Dermis microvascular lymphatic vessel endothelial cell (primary cell): ENCODE measurements at regions not wholly inside any gene's neighbourhood (a gene's known extent, or its start where the extent isn't known, plus 50 kb on each side); places are given as distances from the start of the nearest gene placed in this dataset.

ENCODE experiments used
- DNase-seq, 2 donors: peaks; one replicate each; pipeline versions ENCODE4 v3.0.0 to v3.0.0-alpha.2; 2010; ENCODE audit warnings: low read depth in 2 of 2

DNA sequence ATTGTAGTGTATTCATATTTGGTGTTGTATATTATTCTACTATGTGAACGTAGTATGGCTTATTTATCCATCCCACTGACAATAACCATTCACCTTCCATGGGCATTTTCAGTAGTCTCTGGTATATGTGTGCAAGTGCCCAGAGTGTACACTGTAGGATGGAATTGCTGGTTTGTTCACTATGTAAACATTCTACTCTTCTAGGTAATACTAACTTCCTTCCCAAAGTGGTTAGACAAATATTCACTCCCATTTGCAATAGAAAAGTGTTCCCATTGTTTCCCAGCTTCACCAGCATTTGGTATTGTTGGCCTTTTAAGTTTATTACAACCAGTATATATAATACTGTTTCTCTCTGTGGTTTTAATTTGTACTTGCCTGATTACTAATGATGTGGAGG is 153.7 kb downstream of the C7orf25 start:
- no peak for DNase-seq

DNA sequence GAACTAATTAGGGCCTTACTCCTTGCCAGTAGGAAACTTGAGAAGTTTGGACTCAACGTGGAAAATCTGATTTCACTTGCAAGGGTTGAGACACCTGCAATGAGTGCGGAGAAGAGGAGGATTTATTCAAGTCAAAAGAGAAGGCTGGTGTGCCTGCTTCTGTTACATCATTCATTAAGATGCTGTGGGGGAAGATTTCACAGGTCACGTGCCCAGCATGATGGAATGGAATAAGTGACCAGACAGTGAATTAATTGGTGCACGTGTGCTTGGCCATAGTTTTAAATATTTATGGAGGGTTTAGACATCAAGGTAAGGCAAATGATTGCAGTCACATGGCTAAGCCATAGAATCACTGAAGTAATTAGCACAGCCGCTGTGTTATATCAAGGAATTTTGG is 155.0 kb downstream of the C7orf25 start:
- no peak for DNase-seq

DNA sequence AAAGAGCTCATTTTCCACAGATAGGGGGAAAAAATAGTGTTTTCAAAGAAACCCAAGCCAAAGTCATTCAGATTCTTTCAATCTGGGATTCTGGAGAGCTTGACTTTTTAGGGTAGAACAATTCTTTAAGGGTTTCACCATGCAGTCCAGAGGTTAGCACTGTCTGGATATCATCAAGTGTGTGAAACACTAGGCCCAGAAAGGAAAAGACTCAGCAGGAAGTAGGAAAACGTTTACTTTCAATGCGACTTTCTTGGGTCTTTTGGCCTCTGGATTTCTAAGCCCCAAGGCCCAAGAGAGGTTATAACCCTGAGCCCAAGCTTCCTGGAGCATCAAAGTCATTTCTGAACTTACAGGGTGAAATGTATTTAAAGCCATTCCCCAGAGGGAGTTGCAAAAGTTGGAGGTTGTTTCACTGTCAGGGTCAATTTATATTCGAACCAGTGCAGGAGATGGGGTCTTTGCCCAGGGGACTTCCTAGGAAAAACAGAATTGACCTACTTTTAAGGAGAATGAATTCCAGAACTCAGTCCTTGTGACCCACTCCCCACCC is 158.0 kb downstream of the C7orf25 start:
- no peak for DNase-seq

DNA sequence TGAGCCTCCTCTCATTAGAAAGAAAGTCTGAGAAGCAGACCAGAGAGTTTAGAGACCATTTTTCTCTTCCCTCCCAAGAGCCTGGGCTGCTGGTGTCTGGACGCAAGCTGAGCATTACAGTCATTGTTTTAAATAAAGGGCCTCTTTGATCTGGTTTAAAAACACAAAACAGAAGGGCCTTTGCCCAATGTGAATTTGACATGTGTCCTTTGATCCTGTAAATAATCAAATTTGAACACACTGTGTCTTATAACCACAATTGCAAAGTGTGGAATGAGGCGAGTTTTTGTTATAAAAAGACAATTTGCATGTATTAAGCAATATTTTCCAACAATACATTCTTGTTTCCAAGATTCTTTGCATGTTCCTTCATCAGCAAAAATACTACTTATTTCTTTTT is 158.5 kb downstream of the C7orf25 start:
- DNase-seq, result no peak

DNA sequence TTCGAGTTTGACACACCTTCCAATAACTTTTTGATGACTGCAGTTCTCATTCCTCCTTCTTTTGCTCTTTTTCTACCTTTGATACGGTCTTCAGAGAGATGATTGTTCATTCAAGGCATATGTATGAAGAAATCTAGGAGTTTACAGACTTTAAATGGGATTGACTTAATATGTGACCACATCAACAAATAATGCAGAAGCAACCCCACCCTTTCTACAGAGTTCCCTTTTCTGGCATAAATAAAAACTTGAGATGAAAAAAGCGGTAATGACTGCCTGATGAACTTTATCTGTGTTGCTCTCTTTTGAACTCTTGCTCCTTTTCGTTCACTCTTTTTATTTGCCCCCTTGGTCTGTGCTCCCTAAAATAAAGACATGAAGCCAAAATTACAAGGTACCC is 161.7 kb downstream of the C7orf25 start:
- no peak for DNase-seq

DNA sequence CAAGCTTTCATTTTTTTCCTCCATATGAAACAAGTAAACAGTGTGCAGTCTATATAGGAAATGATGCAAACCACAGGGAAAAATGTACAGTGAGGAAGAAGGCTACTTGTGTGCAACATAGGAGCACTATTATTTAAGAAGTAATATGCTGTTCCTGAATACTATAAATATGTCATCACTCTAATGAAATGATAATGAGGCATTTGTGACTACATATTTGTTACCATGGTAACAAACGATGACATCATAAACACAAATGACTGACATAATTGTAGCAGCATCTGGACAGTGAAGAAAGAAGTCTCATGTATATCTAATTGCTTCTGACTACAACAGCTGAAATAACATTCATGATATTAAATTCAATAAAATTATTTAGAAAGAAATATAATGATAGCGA is 164.8 kb downstream of the C7orf25 start:
- no peak for DNase-seq

DNA sequence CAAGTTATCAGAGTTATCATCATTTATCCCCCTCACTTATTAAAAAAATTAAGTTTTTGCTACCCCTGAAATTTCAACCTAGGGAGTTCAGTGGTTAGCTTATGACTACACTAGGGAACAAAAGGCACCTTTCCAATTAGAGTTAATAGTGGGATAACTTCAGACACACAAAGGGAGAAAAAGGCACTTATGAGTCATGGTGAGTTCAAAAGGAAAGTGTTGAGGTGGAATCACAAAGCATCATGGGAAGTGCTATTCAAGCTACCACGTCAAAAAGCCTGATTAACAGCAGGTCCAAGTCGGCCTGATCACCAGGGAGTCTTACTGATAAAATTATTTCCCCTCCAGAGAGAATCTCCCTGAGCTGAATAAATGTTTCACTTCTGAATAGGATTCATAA is 165.7 kb downstream of the C7orf25 start:
- no peak for DNase-seq

DNA sequence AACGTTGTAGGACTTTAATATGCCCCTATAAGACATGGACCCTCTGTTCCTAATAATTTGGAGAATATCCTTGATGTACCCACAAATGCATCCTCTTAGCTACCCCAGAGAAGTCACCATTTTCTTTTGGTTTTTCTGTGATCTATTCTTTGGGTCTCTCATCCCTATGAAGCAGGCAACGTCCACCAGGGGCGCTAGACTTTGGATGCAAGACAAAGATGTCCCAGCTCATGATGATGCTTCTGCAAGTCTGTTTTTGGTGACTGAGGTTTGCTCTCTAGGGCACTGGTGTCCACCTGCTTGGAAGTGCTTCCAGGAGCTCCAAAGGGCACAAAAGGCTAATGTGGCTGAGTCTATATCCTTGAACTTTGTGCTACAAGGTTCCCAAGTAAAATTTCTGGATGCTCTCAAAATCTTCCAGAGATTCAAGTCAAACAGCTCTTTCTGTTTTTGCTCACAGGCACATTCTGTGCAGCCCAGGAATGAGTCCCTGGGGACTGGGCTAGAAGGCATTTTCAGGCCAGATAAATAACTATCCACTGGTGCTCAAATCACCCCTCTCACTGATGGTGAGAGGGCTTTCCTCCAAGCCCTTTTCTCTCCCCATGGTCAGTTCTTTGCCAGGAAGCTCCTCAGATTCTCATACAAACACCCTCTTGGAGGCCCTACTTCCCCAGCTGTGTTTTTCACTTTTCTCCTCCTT is 166.4 kb downstream of the C7orf25 start:
- DNase-seq, result no peak

DNA sequence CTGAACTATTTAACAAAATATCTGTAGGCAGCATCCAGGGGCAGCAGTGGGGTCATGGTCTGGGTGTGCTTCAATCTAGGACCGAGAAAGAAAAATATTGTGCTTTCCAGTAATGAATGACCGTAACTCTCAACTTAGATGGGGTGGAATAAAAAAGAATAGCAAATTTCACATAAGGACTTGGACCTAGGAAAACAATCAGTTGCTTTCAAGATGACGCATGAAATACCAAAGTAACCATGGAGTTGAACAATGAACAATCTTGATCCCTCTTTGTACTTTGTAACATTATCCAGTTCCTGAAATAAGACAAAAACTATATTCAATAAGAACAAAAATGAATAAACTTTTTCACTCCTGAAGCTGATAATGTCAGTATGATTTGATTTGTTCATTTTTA is 167.1 kb downstream of the C7orf25 start:
- no peak for DNase-seq

DNA sequence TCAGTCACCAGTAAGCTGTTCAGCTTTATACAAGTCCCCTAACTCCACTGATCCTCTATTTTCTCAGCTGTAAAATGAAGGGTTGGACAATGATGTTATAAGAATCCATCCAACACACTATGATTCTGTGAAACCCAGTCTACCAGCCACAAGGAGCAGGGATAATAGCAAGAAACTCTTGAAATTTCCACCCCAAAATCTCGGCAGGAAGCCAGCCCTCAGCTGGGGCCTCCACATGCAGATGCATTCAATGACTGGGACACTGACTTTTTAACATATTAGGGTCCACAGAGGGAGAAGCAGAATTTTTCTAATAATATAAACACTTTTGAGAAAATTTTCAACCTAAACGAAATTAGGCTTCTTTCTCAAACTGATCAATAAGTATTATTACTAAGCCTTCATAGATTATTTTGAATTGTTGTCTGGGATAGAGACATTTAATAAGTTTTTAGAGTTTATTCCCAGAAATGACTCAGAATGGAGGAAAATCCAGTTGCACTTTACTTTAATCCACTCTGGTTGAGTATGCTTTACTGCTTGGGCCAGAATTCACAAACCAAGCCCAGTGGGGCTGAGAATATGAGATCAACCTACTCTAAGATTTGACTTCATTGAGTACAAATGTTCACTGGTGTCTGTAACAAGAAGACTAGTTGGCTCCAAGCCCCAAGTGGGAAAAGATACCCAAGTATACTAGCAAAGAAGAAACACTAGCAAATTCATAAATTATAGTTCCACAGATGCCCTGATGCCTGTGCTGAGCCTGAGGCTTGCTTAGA is 168.6 kb downstream of the C7orf25 start:
- no peak for DNase-seq

DNA sequence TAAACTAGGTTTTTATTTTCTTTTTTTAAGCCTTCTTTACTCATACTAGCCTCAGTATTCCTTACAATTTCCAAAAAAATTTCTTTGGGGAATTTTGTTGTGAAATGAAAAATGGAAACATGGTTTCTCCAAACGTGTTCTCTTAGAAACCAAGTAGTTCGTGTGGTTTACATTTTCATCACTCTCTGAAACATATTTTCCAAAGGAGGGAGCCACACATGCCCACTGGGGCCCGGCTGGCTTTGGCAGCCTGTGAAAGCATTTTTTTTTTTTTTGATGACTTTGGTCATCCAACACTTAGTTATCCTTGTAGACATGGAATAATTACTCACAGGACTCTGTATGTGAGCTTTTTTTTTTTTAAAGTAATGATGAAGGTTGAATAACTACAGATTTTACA is 169.6 kb downstream of the C7orf25 start:
- no peak for DNase-seq

DNA sequence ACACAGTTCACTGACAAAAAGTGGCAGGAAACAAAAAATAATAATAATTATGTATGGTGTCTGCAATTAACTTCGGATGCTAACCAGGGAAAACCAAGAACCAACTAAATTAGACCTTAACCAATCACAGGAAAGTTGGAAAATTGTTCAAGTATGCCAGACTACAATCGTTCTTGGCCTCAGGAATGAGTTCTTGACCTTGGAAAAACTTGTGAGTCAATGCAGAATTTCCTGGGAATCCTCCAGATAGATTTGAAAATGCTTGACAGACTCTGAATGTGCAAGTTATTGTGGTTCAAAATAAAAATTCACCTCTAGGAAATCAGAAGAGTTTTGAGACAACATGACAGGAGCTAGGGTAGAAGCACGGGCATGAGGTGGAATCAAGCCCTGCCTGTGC is 171.5 kb downstream of the C7orf25 start:
- no peak for DNase-seq

DNA sequence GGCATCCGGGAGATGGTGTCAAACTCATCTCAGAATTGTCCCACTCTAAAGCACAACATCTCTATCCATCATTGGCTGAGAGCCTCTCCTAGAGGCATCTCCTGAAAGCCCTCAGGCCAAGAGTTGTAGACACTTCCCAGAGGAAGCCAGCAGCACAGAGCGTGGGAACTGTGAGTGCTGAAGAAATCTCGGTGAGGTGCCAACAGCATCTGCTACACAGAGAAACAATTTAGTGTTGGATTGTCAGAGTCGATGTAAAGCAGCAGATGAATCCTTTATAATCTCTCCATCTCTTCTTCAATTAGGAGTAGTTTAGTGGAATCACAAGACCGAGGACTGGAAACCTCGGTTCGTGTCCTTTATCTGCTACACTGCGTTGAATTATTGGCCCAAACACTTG is 172.2 kb downstream of the C7orf25 start:
- DNase-seq, result no peak

DNA sequence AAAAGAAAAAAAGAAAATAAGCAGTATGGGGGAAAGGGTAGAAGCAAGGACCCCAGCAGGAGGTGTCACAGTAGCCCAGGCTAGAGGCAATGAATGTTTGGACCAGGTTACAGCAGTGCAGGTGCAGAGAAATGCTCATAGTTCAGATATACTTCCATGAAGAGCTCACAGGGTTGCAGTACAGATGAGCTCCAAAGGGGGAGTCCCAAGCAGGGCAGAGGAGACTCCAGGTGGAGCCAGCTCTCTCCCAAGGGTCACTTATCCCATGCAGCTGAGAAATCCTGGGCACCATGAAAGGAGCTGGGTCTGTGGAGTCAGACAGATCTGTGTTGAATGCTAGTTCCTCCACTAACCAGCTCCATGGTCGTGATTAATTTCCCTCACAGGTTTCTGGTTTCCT is 174.9 kb downstream of the C7orf25 start:
- no peak for DNase-seq

DNA sequence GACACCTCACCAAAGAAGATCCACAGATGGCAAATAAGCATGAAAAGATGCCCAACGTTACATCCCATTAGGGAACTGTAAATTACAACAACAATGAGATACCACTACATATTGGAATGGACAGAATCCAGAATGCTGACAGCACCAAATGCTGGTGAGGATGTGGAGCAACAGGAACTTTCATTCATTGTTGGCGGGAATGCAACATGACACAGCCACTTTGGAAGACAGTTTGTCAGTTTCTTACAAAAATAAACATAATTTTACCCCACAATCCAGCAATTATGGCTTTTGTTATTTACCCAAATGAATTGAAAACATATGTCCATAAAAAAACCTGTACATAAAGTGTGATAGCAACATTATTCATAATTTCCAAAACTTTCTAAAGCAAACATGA is 176.8 kb downstream of the C7orf25 start:
- no peak for DNase-seq

DNA sequence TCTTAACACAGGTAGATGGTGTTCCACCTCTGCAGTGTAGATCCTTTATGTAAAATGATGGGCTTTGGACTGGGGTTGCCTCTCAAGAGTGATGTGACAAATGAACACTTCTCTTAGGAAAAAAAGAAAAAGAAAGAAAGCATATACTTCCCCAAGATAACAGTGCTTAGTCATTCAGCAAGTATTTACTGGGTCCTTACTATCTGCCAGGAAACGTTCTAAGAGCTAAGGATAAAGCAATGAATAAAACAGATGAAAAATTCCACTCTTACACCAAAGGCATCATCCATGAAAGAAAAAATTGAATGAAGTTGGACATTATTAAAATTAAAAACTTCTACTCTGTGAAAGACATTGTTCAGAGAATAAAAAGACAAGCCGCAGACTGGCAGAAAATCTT is 177.3 kb downstream of the C7orf25 start:
- no peak for DNase-seq

DNA sequence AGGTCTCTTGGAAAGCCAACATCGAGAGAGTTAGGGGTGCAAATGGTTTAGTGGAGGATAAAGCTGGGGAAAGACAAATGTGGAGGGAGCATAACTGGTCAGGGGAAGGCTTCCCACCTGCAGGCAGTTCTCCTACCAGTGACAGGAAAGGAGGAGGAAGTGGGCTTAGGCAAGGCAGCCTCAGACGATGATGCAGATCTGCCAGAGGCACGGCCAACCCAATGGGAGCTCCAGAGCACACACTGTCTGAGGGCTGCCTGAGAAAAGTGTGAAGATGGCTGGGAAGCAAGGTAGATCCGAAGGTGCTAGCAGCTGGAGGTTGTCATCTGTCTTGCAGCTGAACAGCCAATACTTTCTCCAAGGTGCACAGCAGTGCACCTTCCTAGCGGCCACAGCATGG is 178.8 kb downstream of the C7orf25 start:
- no peak for DNase-seq

DNA sequence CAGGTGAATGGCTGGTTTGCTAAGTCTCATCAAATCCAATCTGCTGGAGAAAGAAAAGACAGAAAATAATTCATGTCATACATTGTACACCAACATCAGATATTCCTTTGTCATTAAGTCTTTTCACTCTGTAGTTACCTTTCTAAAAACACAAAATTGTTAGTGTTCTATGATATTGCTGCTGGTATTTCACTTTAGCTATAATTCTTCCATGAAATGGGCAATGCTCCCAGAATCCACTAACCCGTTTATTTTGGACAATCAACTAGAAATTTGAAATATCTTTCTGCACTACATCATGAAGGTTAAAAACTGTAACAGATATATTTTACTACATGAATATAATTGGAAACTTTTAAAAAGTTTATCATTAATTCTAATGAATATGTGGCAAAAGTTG is 181.3 kb downstream of the C7orf25 start:
- DNase-seq, result no peak

DNA sequence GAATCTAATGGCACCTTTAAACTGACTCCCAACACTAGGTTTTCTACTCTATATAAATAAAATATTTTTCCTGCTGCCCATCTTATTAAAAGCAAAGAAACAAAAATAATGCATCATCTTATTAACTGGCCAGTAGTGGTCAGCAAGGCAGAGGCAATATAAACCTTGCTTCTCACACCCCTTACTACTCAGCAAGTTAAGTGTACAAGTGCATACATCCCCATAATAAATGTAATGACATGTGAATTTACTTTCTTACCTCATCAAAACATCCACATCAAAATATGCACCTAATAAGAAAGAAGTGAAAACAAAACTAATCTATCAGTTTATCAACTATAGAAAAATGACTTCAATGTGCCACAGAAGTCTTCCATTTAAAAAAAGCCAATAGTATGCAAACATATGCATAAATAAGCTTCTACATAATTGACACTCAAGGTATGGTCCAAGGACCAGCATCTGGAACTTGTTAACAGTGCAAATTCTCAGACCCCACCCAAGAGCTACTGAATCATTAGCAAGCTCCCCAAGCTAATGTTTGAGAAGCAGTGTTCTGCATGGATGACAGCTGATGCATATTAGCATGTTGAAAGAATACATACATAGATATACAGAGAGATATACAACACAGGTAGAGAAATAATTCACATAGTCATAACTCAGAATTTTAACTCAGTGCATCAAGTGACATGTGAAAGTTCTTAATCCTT is 182.7 kb downstream of the C7orf25 start:
- DNase-seq, result no peak

DNA sequence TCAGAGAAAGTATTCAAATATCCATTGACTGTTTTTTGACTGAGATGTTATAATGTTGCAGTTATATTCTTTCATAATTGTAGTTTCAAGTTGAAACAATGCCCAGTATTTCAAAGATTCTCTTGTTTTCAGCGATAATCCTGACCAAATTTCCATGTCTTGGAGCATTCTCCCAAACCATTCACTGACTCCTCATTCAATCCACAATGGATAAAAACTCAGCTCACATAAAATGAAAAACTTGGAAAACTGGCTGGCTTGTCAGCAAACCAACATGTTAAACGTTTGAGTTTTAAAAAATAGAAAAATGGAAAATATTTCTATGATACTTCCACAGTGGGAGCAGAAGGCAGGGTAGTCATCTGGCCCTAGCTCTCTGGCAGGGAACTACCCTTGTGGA is 184.4 kb downstream of the C7orf25 start:
- DNase-seq, result no peak

DNA sequence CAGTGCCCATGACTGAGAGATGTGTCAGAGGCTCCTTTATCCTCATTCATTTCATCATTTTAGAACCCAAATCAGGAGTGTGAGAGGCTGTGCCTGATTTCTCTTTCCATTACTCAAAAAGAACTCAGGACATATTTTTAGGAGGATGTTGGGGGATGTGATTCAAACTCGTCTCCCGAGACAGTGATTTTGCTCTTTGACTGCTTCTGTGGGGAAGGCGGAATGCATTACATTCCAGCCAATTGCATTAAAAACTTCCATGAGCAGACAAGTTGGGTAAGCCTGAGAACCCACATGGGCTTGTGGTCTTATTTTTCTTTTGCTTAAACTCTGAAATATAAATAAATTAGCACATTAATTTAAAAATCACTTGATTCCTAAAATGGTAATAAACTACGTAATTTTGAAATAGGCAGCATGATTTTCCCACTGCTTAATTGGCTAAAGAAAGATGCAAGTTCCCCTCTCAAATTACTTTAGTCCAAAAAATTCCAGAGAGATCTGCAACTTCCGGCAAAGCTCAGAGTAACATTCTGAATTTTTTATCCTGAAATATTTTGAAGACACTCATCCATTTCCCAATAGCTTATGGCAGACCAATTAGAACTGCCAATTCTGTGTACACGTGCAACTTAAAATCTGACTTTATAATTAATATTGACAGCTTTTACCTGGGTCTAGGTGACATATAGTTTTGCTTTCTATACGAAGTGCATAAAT is 185.6 kb downstream of the C7orf25 start:
- DNase-seq, result no peak

DNA sequence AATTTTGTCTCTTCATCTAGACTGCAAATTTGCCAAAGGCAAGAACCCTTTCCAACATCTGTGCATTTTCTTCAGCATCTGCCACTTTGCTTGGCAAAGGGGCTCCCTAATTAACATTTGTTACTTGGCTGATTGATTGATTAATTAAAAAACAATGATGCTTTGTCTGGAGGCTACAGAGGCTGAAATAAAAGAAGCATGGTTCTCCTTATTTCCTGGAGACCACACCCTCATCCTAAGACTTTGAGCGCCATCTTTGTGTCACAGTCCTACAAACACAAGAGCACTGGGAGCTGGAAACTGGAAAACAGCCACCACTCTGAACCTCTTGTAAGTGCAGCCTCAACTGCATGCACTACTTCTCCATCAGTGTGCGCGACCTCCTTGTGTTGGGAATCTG is 189.2 kb downstream of the C7orf25 start:
- DNase-seq, result no peak
